Kidney epithelial cell (primary cell): ENCODE measurements at regions not wholly inside any gene's neighbourhood (a gene's known extent, or its start where the extent isn't known, plus 50 kb on each side); places are given as distances from the start of the nearest gene placed in this dataset.

Experiments
- DNase-seq: peaks from one replicate; pipeline ENCODE4 v3.0.0-alpha.2; 2010; ENCODE audit warnings: low read depth
- H3K27me3 ChIP-seq: 2 replicates; pipeline ENCODE4 v1.6.0; 2011; ENCODE audit warnings: low read length; ENCODE audit not compliant: control insufficient read depth, insufficient read depth
- H3K36me3 ChIP-seq: 2 replicates; pipeline ENCODE4 v1.5.1; 2011; ENCODE audit warnings: low read length; ENCODE audit not compliant: control insufficient read depth, insufficient read depth
- H3K4me3 ChIP-seq: 2 replicates; pipeline ENCODE4 v1.5.1; 2011; ENCODE audit warnings: low read depth, mild to moderate bottlenecking, control low read depth, low read length
- TF ChIP-seq, protein P1 (sequence below): IDR thresholded peaks from 2 replicates; pipeline ENCODE4 v1.5.1; 2011; ENCODE audit warnings: mild to moderate bottlenecking, moderate library complexity, low read length, control low read depth, inconsistent platforms; ENCODE audit not compliant: insufficient read depth, poor library complexity, severe bottlenecking

DNA sequence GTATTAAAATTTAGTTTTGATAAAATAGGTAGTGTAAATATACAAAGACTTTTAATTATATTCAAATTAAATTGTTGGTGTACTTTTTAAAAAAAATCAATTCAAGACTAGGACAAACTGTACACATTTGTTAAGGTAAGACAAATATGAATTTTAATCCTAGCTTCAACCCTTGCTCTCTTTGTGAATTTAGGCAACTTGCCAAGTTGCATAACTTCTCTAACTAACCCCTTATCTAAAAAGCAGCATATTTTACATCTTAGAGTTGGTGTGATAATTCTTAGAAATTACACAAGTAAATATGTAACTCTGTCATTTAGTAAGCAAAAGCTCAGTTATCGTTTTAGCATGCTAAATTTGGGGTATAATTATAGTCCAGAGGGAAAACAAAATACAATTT is 78.1 kb upstream of the FSTL5 start:
- DNase-seq: no peak
- H3K27me3 ChIP-seq: no peaks in the 10 kb centered on the region
- TF ChIP-seq, protein P1, sequence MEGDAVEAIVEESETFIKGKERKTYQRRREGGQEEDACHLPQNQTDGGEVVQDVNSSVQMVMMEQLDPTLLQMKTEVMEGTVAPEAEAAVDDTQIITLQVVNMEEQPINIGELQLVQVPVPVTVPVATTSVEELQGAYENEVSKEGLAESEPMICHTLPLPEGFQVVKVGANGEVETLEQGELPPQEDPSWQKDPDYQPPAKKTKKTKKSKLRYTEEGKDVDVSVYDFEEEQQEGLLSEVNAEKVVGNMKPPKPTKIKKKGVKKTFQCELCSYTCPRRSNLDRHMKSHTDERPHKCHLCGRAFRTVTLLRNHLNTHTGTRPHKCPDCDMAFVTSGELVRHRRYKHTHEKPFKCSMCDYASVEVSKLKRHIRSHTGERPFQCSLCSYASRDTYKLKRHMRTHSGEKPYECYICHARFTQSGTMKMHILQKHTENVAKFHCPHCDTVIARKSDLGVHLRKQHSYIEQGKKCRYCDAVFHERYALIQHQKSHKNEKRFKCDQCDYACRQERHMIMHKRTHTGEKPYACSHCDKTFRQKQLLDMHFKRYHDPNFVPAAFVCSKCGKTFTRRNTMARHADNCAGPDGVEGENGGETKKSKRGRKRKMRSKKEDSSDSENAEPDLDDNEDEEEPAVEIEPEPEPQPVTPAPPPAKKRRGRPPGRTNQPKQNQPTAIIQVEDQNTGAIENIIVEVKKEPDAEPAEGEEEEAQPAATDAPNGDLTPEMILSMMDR: no peak
- no peak overlapping the region for H3K4me3 ChIP-seq
- H3K36me3 ChIP-seq: no peaks in the 10 kb centered on the region

DNA sequence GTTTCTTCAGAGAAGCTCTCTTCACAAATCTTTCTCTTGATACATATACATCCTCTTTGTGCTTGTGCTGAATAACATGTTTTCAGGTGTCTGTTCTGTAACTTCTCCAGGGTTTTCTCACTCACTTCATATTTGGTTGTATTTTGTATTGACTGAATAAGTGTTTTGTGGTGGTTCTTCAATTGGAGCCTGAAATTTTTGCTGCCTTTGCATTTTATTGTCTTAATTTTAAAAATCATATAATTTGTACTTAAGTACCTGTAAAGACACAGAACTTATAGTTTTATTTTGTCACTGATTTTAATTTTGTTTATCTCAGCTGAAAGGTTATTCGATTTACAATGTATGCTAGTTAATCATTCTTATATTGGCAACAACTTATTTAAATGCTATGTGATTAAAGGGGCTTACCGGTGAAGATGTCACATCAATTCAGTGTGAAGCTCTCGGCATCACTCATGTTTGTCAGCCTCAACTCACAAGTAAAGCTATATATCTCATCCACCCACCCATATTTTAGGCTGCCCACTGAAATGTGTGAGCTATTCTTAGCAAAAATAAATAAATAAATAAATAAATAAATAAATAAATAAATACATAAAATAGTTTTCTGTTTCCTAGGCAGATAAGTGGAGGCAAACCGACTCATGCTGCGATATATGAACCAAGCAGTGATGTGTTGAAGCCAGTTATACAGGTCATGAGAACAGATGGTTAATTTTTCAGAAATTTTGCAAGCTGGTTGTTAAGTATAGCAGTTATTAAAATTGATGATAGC is 76.4 kb upstream of the FSTL5 start:
- Histone ChIP-seq H3K4me3 (no peak overlapping the region), H3K27me3 (no peaks in the 10 kb centered on the region), H3K36me3 (no peaks in the 10 kb centered on the region)
- TF ChIP-seq, protein P1: no peak
- no peak for DNase-seq

DNA sequence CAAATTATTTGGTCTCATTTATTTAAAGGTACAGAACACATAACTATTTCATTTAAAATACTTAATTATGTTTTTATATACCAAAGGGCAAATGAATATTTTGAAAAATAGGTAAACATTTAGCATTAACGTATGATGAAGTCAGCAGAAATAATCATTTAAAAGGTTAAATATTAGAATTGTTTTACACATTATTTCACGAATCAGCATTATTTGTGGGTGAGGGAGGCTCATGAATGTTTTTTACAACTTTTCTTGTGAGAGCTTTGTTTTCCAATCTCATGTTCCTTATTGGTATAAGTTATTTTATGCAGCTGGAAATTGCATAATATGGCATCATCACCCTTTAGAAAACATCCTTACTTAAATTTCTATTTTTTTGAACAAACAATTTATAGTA is 73.9 kb upstream of the FSTL5 start:
- TF ChIP-seq, protein P1: no peak
- no peak for DNase-seq
- Histone ChIP-seq H3K36me3 (no peaks in the 10 kb centered on the region), H3K4me3 (no peak overlapping the region), H3K27me3 (no peaks in the 10 kb centered on the region)

DNA sequence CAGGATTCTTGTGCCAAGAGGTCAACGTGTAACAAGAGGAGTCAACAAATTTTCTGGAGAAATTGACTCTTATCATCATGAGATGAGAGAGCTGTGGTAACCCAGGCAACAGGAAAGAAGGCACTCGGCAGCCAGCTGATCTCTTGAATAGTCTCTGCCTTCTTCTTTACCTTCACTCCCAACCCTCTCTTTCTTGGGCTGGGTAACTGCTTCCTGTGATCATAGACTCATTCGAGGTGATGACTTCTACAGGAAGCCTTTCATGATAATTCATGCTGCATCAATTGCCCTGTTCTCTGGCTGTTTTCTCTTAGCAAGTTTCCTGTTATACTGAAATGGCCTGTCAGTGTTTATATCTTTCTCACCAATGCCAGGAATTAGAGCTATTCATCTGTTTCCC is 70.8 kb upstream of the FSTL5 start:
- Histone ChIP-seq H3K4me3 (no peak overlapping the region), H3K36me3 (no peaks in the 10 kb centered on the region), H3K27me3 (no peaks in the 10 kb centered on the region)
- TF ChIP-seq, protein P1: no peak
- DNase-seq: no peak

DNA sequence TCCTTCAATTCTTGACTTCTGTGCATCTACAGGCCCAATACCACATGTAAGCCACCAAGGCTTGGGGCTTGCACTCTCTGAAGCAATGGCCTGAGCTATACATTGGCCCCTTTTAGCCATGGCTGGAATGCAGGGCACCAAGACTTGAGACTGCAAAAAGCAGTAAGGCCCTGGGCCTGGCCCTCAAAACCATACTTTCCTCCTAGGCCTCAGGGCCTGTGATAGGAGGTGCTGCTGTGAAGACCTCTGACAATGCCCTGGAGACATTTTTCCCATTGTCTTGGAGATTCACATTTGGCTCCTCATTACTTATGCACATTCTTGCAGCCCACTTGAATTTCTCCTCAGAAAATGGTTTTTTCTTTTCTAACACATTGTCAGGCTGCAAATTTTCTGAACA is 68.5 kb upstream of the FSTL5 start:
- Histone ChIP-seq H3K36me3 (no peaks in the 10 kb centered on the region), H3K4me3 (no peak overlapping the region), H3K27me3 (no peaks in the 10 kb centered on the region)
- DNase-seq: no peak
- TF ChIP-seq, protein P1: no peak

DNA sequence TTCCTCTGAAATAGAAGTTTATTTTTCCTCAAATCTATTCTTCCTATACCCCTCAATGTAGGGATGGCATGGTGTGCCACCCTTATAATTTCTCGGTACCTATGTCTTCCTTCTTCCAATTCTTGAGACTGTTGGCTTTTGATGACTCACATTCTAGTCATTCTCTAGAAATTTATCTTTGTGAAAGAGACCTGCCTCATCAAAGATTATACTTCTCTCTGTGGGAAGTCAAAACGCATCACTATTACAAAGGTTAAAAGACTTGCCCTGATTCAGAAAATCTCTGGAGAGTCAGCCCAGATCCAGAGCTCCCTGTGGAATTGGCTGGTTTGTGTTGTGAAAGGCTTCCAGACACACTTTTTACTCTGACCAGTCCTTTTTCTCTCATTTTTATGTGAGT is 65.9 kb upstream of the FSTL5 start:
- H3K36me3 ChIP-seq: no peaks in the 10 kb centered on the region
- H3K27me3 ChIP-seq: no peaks in the 10 kb centered on the region
- no peak overlapping the region for H3K4me3 ChIP-seq
- no peak for DNase-seq
- TF ChIP-seq, protein P1: no peak
